OCI-LY7 (cell line): ENCODE measurements at regions not wholly inside any gene's neighbourhood (a gene's known extent, or its start where the extent isn't known, plus 50 kb on each side); places are given as distances from the start of the nearest gene placed in this dataset.

ENCODE experiments used
- BruUV-seq: library from RNA; stranded (reverse); fragments of 400-500 nt; replicated peaks from 2 replicates; lab custom pipeline; 2021; lab: Mats Ljungman, UMichigan
- CTCF ChIA-PET: fragments of 300-600 bp; sonication (Branson Sonifier 250); formaldehyde crosslinking; loops from one replicate; lab custom pipeline; 2022; ENCODE audit warnings: antibody characterized with exemption; ENCODE audit not compliant: unreplicated experiment; lab: Charles Lee
- POLR2A ChIA-PET: fragments of 300-600 bp; sonication (Branson Sonifier 250); formaldehyde crosslinking; loops from one replicate; lab custom pipeline; 2022; ENCODE audit warnings: antibody characterized with exemption; lab: Charles Lee
- DNase-seq: peaks from one replicate; pipeline ENCODE4 v3.0.0-alpha.2; 2015; ENCODE audit warnings: low spot score
- H2AFZ ChIP-seq: fragments of 200-600 bp; sonication (generic), shearing (Covaris generic); 2 replicates; pipeline ENCODE4 v1.6.1; 2014; ENCODE audit warnings: mild to moderate bottlenecking, antibody characterized with exemption, low read length, moderate library complexity
- H3K27ac ChIP-seq: fragments of 200-600 bp; sonication (generic); 2 replicates; pipeline ENCODE4 v1.5.1; 2014; ENCODE audit warnings: mixed run types, low read depth, mild to moderate bottlenecking, moderate library complexity, low read length, inconsistent platforms; ENCODE audit not compliant: poor library complexity, severe bottlenecking
- H3K36me3 ChIP-seq: fragments of 200-600 bp; sonication (generic); 2 replicates; pipeline ENCODE4 v1.6.1; 2014; ENCODE audit warnings: mild to moderate bottlenecking, antibody characterized with exemption, low read length, moderate library complexity, mixed read lengths; ENCODE audit not compliant: insufficient read depth
- H3K4me1 ChIP-seq: fragments of 200-600 bp; sonication (generic); 2 replicates; pipeline ENCODE4 v1.5.1; 2014; ENCODE audit warnings: mild to moderate bottlenecking, low read length; ENCODE audit not compliant: insufficient read depth, poor library complexity, severe bottlenecking
- H3K4me2 ChIP-seq: fragments of 200-600 bp; sonication (generic); 2 replicates; pipeline ENCODE4 v1.6.1; 2014; ENCODE audit warnings: mild to moderate bottlenecking, low read length
- H3K4me3 ChIP-seq: fragments of 200-600 bp; sonication (generic); 2 replicates; pipeline ENCODE4 v1.5.1; 2014; ENCODE audit warnings: mild to moderate bottlenecking, low read depth, low read length; ENCODE audit not compliant: poor library complexity, severe bottlenecking
- H3K79me2 ChIP-seq: fragments of 200-600 bp; sonication (generic); 2 replicates; pipeline ENCODE4 v1.6.1; 2016; ENCODE audit warnings: low read depth, mild to moderate bottlenecking, low read length, moderate library complexity, mixed read lengths; ENCODE audit not compliant: insufficient read depth
- H3K9me2 ChIP-seq: fragments of 200-600 bp; sonication (generic); 2 replicates; pipeline ENCODE4 v1.6.1; 2016; ENCODE audit warnings: mild to moderate bottlenecking, low read length, mixed read lengths; ENCODE audit not compliant: insufficient read depth
- H3K9me3 ChIP-seq: fragments of 200-600 bp; sonication (generic); 2 replicates; pipeline ENCODE4 v1.6.1; 2014; ENCODE audit warnings: mild to moderate bottlenecking, mixed run types, low read length, mixed read lengths
- H4K20me1 ChIP-seq: fragments of 200-600 bp; sonication (generic); 2 replicates; pipeline ENCODE4 v1.6.1; 2014; ENCODE audit warnings: mild to moderate bottlenecking, antibody characterized with exemption, low read length, moderate library complexity, mixed read lengths; ENCODE audit not compliant: insufficient read depth
- CTCF ChIP-seq: fragments of 200-600 bp; sonication (generic); conservative IDR thresholded peaks from 2 replicates; pipeline ENCODE4 v1.5.1; 2014; ENCODE audit warnings: mild to moderate bottlenecking, antibody characterized with exemption, low read length, moderate library complexity, mixed read lengths
- EZH2phosphoT487 ChIP-seq: fragments of 200-600 bp; sonication (generic); IDR thresholded peaks from 2 replicates; pipeline ENCODE4 v1.6.1; 2018; ENCODE audit warnings: low read depth, borderline replicate concordance, mild to moderate bottlenecking, mixed run types, antibody characterized with exemption, low read length, moderate library complexity, mixed read lengths
- intact Hi-C: fragments of 100-400 bp; cut with micrococcal nuclease; formaldehyde crosslinking; loops from one replicate; pipeline ENCODE4 v1.10.0; 2022; ENCODE audit not compliant: unreplicated experiment

- Histone ChIP-seq H3K4me3 (no peak overlapping the region), H3K4me2 (no peak overlapping the region), H3K79me2 (no peaks in the 10 kb centered on the region), H2AFZ (no peak overlapping the region), H3K36me3 (no peaks in the 10 kb centered on the region), H4K20me1 (no peaks in the 10 kb centered on the region), H3K9me2 (no peaks in the 10 kb centered on the region; the same call in 1 of the 2 replicates), H3K4me1 (no peaks in the 10 kb centered on the region), H3K27ac (no peak overlapping the region), H3K9me3 (no peaks in the 10 kb centered on the region)
- CTCF ChIA-PET: no interaction called here
- DNase-seq: no peak
- no TSS peak for BruUV-seq
- TF ChIP-seq EZH2phosphoT487: no peak
- TF ChIP-seq CTCF: no peak
- POLR2A ChIA-PET: no interaction called here
- intact Hi-C loops: no loop called here
Observed at GRCh38 chr6:138550346-138550767, 51.1 kb upstream of the NHSL1 start.

GRCh38 chr6:138554146-138554545 lies 54.9 kb upstream of the NHSL1 start:
- POLR2A ChIA-PET: interaction anchor here (0.7 kb wide), 1 partner anchor 11 kb away, joined by 3 read pairs; no protein-coding TSS in a partner anchor
- Histone ChIP-seq H3K9me2 (no peaks in the 10 kb centered on the region; the same call in 1 of the 2 replicates), H3K4me1 (no peaks in the 10 kb centered on the region), H3K9me3 (no peaks in the 10 kb centered on the region), H3K27ac (no peak overlapping the region), H3K79me2 (no peaks in the 10 kb centered on the region), H2AFZ (no peak overlapping the region), H3K36me3 (no peaks in the 10 kb centered on the region), H3K4me3 (no peak overlapping the region), H3K4me2 (no peak overlapping the region), H4K20me1 (no peaks in the 10 kb centered on the region)
- no TSS peak for BruUV-seq
- DNase-seq: no peak
- intact Hi-C loops: no loop called here
- CTCF ChIA-PET: no interaction called here
- TF ChIP-seq EZH2phosphoT487: no peak
- TF ChIP-seq CTCF: no peak

GRCh38 chr6:138555421-138555988 lies 56.2 kb upstream of the NHSL1 start:
- Histone ChIP-seq H3K36me3 (no peaks in the 10 kb centered on the region), H3K4me1 (no peaks in the 10 kb centered on the region), H3K79me2 (no peaks in the 10 kb centered on the region), H3K9me3 (no peaks in the 10 kb centered on the region), H4K20me1 (no peaks in the 10 kb centered on the region), H3K9me2 (no peaks in the 10 kb centered on the region; the same call in 1 of the 2 replicates), H2AFZ (no peak overlapping the region), H3K27ac (no peak overlapping the region), H3K4me3 (no peak overlapping the region), H3K4me2 (no peak overlapping the region)
- TF ChIP-seq CTCF: no peak
- no peak for TF ChIP-seq EZH2phosphoT487
- POLR2A ChIA-PET: interaction anchor here (0.5 to 1.0 kb wide), 2 partner anchors 18 to 289 kb away, joined by 3 to 6 read pairs; no protein-coding TSS in a partner anchor
- BruUV-seq: no TSS peak
- CTCF ChIA-PET: no interaction called here
- DNase-seq: no peak
- intact Hi-C loops: no loop called here
